Fibroblast of lung (primary cell): ENCODE measurements at regions not wholly inside any gene's neighbourhood (a gene's known extent, or its start where the extent isn't known, plus 50 kb on each side); places are given as distances from the start of the nearest gene placed in this dataset.

Experiments
- DNase-seq, 2 donors: peaks; one replicate each; pipeline versions ENCODE4 v3.0.0 to v3.0.0-alpha.2; 2010; ENCODE audit warnings: low read depth in 2 of 2
- H2AFZ ChIP-seq: 2 replicates; pipeline ENCODE4 v1.5.1; 2012; ENCODE audit warnings: low read length, control low read depth, inconsistent platforms
- H3K27ac ChIP-seq: 2 replicates; pipeline ENCODE4 v1.5.1; 2011; ENCODE audit warnings: low read length, control low read depth; ENCODE audit not compliant: insufficient read depth
- H3K27me3 ChIP-seq: 2 replicates; pipeline ENCODE4 v1.5.1; 2011; ENCODE audit warnings: mild to moderate bottlenecking, low read length; ENCODE audit not compliant: control insufficient read depth, insufficient read depth
- H3K36me3 ChIP-seq: 2 replicates; pipeline ENCODE4 v1.5.1; 2011; ENCODE audit warnings: low read length; ENCODE audit not compliant: control insufficient read depth, insufficient read depth
- H3K4me1 ChIP-seq: 2 replicates; pipeline ENCODE4 v1.5.1; 2011; ENCODE audit warnings: low read length; ENCODE audit not compliant: control insufficient read depth, insufficient read depth; ENCODE audit errors: extremely low read depth
- H3K4me2 ChIP-seq: 2 replicates; pipeline ENCODE4 v1.5.1; 2011; ENCODE audit warnings: low read length, control low read depth; ENCODE audit not compliant: insufficient read depth; ENCODE audit errors: extremely low read depth
- H3K4me3 ChIP-seq, 4 experiments: fragments of 200-600 bp in 1 of 4; sonication (generic) in 1 of 4; replicated peaks in 1 of 4; 2 replicates each; pipeline ENCODE4 v1.5.1; 2011 to 2016; ENCODE audit warnings: low read length in 4 of 4, low read depth in 3 of 4, mild to moderate bottlenecking in 3 of 4, control low read depth in 2 of 4, inconsistent platforms in 1 of 4, mixed read lengths in 1 of 4; ENCODE audit not compliant: insufficient read depth in 1 of 4; ENCODE audit errors: control extremely low read depth in 1 of 4
- H3K79me2 ChIP-seq: 2 replicates; pipeline ENCODE4 v1.5.1; 2012; ENCODE audit warnings: mild to moderate bottlenecking, low read length, inconsistent platforms; ENCODE audit not compliant: control insufficient read depth, insufficient read depth
- H3K9ac ChIP-seq: 2 replicates; pipeline ENCODE4 v1.5.1; 2011; ENCODE audit warnings: mild to moderate bottlenecking, low read length, control low read depth; ENCODE audit not compliant: insufficient read depth
- H3K9me3 ChIP-seq: 2 replicates; pipeline ENCODE4 v1.5.1; 2012; ENCODE audit warnings: low read depth, low read length; ENCODE audit not compliant: control insufficient read depth, insufficient read depth
- H4K20me1 ChIP-seq: 2 replicates; pipeline ENCODE4 v1.5.1; 2011; ENCODE audit warnings: low read length; ENCODE audit not compliant: control insufficient read depth, insufficient read depth; ENCODE audit errors: extremely low read depth
- CTCF ChIP-seq, 2 donors: IDR thresholded peaks in 1 of 2; conservative IDR thresholded peaks in 1 of 2; 1 replicate in 1 of 2; 2 replicates in 1 of 2; pipeline ENCODE4 v1.5.1; 2011 to 2012; ENCODE audit warnings: low read length in 2 of 2, control low read depth in 1 of 2, inconsistent platforms in 1 of 2, low read depth in 1 of 2, mild to moderate bottlenecking in 1 of 2
- EZH2 ChIP-seq: IDR thresholded peaks from 2 replicates; pipeline ENCODE4 v1.5.1; 2012; ENCODE audit warnings: low read length, control low read depth, mild to moderate bottlenecking; ENCODE audit errors: missing control alignments

GRCh38 chr1:170395149-170395548 is 136.8 kb upstream of the GORAB start:
- Histone ChIP-seq H3K4me2 (no peak overlapping the region), H3K36me3 (no peaks in the 10 kb centered on the region), H3K27ac (no peak overlapping the region), H3K9me3 (no peaks in the 10 kb centered on the region), H3K79me2 (no peaks in the 10 kb centered on the region), H3K27me3 (no peaks in the 10 kb centered on the region), H3K4me3 (no peak overlapping the region), H4K20me1 (no peaks in the 10 kb centered on the region), H3K9ac (no peak overlapping the region), H2AFZ (no peak overlapping the region), H3K4me1 (no peaks in the 10 kb centered on the region)
- no peak for TF ChIP-seq CTCF (conservative IDR thresholded peaks at IDR 0.05 in 1 of 2, IDR thresholded peaks at IDR 0.05 in 1 of 2; ENCODE audit: low read depth in 1 of 2, low read length in 2 of 2)
- no peak for TF ChIP-seq EZH2
- DNase-seq = peak in 1 of 2 donors; percentile 31

- H3K4me1 ChIP-seq = no peaks in the 10 kb centered on the region
- no peaks in the 10 kb centered on the region for H3K79me2 ChIP-seq
- no peak overlapping the region for H3K27ac ChIP-seq
- no peak for DNase-seq
- H3K27me3 ChIP-seq = no peaks in the 10 kb centered on the region
- no peak overlapping the region for H3K4me3 ChIP-seq
- H3K4me2 ChIP-seq = no peak overlapping the region
- H3K9me3 ChIP-seq = no peaks in the 10 kb centered on the region
- H3K36me3 ChIP-seq = no peaks in the 10 kb centered on the region
- H4K20me1 ChIP-seq = no peaks in the 10 kb centered on the region
- no peak overlapping the region for H2AFZ ChIP-seq
- no peak for TF ChIP-seq EZH2
- no peak for TF ChIP-seq CTCF (conservative IDR thresholded peaks at IDR 0.05 in 1 of 2, IDR thresholded peaks at IDR 0.05 in 1 of 2; ENCODE audit: low read depth in 1 of 2, low read length in 2 of 2)
- H3K9ac ChIP-seq = no peak overlapping the region
Measured at GRCh38 chr1:170397061-170397460, 134.9 kb upstream of the GORAB start.

GRCh38 chr1:170402476-170403311 is 129.3 kb upstream of the GORAB start:
- Histone ChIP-seq H2AFZ (no peak overlapping the region), H3K27ac (no peak overlapping the region), H3K4me1 (peaks cover 2% of the 10 kb centered on the region), H3K79me2 (no peaks in the 10 kb centered on the region), H3K9ac (no peak overlapping the region), H3K4me3 (no peak overlapping the region), H3K36me3 (no peaks in the 10 kb centered on the region), H3K27me3 (no peaks in the 10 kb centered on the region), H4K20me1 (no peaks in the 10 kb centered on the region), H3K4me2 (peak overlapping the region; percentile 11), H3K9me3 (no peaks in the 10 kb centered on the region)
- TF ChIP-seq EZH2 (no peak), CTCF (conservative IDR thresholded peaks at IDR 0.05 in 1 of 2, IDR thresholded peaks at IDR 0.05 in 1 of 2; ENCODE audit: low read depth in 1 of 2, low read length in 2 of 2) (no peak)
- peak in 1 of 2 donors; percentile 16 for DNase-seq
